K562 (cell line): ENCODE measurements at regions not wholly inside any gene's neighbourhood (a gene's known extent, or its start where the extent isn't known, plus 50 kb on each side); places are given as distances from the start of the nearest gene placed in this dataset.

Experiments used
- ATAC-seq: fragments of 200-7000 bp; cut with Tn5 transposase; 3 replicates; pipeline ENCODE4 v1.9.1; 2020; ENCODE audit warnings: moderate library complexity
- BruUV-seq: library from RNA; stranded (reverse); fragments of 400-500 nt; replicated peaks from 2 replicates; lab custom pipeline; 2021; lab: Mats Ljungman, UMichigan
- CTCF ChIA-PET: fragments of 300-600 bp; formaldehyde crosslinking; extraction: SDS; loops from one replicate; lab custom pipeline; 2021; ENCODE audit warnings: low intra/inter-chr PET ratio; lab: Yijun Ruan, JAX
- POLR2A ChIA-PET: fragments of 300-600, 350-650 bp; sonication (Branson Sonifier 250); formaldehyde crosslinking; extraction: SDS; loops from one replicate; lab custom pipeline; 2021; ENCODE audit warnings: antibody characterized with exemption, inconsistent platforms; lab: Yijun Ruan, JAX
- DNase-seq, 4 experiments: peaks; one replicate each; pipeline versions ENCODE4 v3.0.0 to v3.0.0-alpha.2; 2011 to 2018; ENCODE audit warnings: low spot score in 3 of 4, mixed read lengths in 3 of 4; ENCODE audit errors: extremely low read depth in 1 of 4
- FAIRE-seq: peaks from 2 replicates; lab custom pipeline; 2011; peaks lifted over from hg19 to GRCh38; lab: Jason Lieb, UNC
- H2AFZ ChIP-seq: 2 replicates; pipeline ENCODE4 v1.6.0; 2011; ENCODE audit warnings: low read depth, low read length, control low read depth, inconsistent platforms
- H3K27ac ChIP-seq: fragments of 200-600 bp; 3 replicates; pipeline ENCODE4 v1.8.0; 2011; ENCODE audit warnings: low read depth, mild to moderate bottlenecking, control low read depth, inconsistent platforms, low read length, moderate library complexity, mixed read lengths; ENCODE audit errors: extremely low read depth
- H3K27me3 ChIP-seq, 2 experiments: fragments of 300-600 bp in 1 of 2; 2 replicates in 1 of 2; 3 replicates in 1 of 2; pipeline versions ENCODE4 v1.6.0 to v1.8.0; 2011; ENCODE audit warnings: inconsistent platforms in 2 of 2, low read length in 2 of 2, mild to moderate bottlenecking in 1 of 2, mixed read lengths in 1 of 2, moderate library complexity in 1 of 2; ENCODE audit not compliant: control insufficient read depth in 2 of 2, insufficient read depth in 2 of 2
- H3K36me3 ChIP-seq: fragments of 300-600 bp; 3 replicates; pipeline ENCODE4 v1.8.0; 2011; ENCODE audit warnings: mild to moderate bottlenecking, low read length, inconsistent platforms; ENCODE audit not compliant: control insufficient read depth, insufficient read depth
- H3K4me1 ChIP-seq, 2 experiments: fragments of 200-600 bp in 1 of 2; replicated peaks in 1 of 2; 2 replicates in 1 of 2; 3 replicates in 1 of 2; pipeline versions ENCODE4 v1.5.1 to v1.8.0; 2011; ENCODE audit warnings: inconsistent platforms in 2 of 2, low read length in 2 of 2, mild to moderate bottlenecking in 1 of 2, mixed read lengths in 1 of 2, moderate library complexity in 1 of 2; ENCODE audit not compliant: control insufficient read depth in 2 of 2, insufficient read depth in 2 of 2
- H3K4me2 ChIP-seq: 2 replicates; pipeline ENCODE4 v1.6.1; 2011; ENCODE audit warnings: low read length, control low read depth, inconsistent platforms, mixed read lengths; ENCODE audit not compliant: insufficient read depth
- H3K4me3 ChIP-seq: fragments of 200-600 bp; sonication (generic), shearing (Covaris generic); 2 replicates; pipeline ENCODE4 v1.5.1; 2016; ENCODE audit warnings: control low read depth, inconsistent platforms
- H3K79me2 ChIP-seq: fragments of 200-600 bp; 3 replicates; pipeline ENCODE4 v1.8.0; 2011; ENCODE audit warnings: low read length, inconsistent platforms; ENCODE audit not compliant: control insufficient read depth, insufficient read depth
- H3K9ac ChIP-seq, 2 experiments: 2 replicates each; pipeline versions ENCODE4 v1.6.0 to v1.6.1; 2011; ENCODE audit warnings: low read depth in 2 of 2, low read length in 2 of 2, control low read depth in 1 of 2, inconsistent platforms in 1 of 2, mild to moderate bottlenecking in 1 of 2, mixed read lengths in 1 of 2; ENCODE audit not compliant: insufficient read depth in 1 of 2
- H3K9me1 ChIP-seq: one replicate; pipeline ENCODE4 v1.6.0; 2011; ENCODE audit warnings: inconsistent platforms, mild to moderate bottlenecking, low read length, moderate library complexity; ENCODE audit not compliant: control insufficient read depth, insufficient read depth
- H3K9me3 ChIP-seq: replicated peaks from 2 replicates; pipeline ENCODE4 v1.5.1; 2011; ENCODE audit warnings: low read depth, low read length, inconsistent platforms; ENCODE audit not compliant: control insufficient read depth, insufficient read depth
- H4K20me1 ChIP-seq: replicated peaks from 2 replicates; pipeline ENCODE4 v1.6.1; 2011; ENCODE audit warnings: low read length, inconsistent platforms, mixed read lengths; ENCODE audit not compliant: control insufficient read depth, insufficient read depth
- CBFA2T3 ChIP-seq: fragments of 450-650 bp; IDR thresholded peaks from 2 replicates; pipeline ENCODE4 v1.6.1; 2017
- CC2D1A ChIP-seq: fragments of 450-650 bp; IDR thresholded peaks from 2 replicates; pipeline ENCODE4 v1.6.1; 2017; ENCODE audit warnings: mild to moderate bottlenecking
- COPS2 ChIP-seq: fragments of 450-650 bp; conservative IDR thresholded peaks from 2 replicates; pipeline ENCODE4 v1.6.1; 2016; ENCODE audit warnings: mild to moderate bottlenecking, moderate library complexity
- CTBP1 ChIP-seq: fragments of 450-650 bp; IDR thresholded peaks from 2 replicates; pipeline ENCODE4 v1.6.1; 2016; ENCODE audit warnings: borderline replicate concordance
- DLX4 ChIP-seq: fragments of 250-450 bp; sonication (Bioruptor Pico); IDR thresholded peaks from 2 replicates; pipeline ENCODE4 v1.6.1; 2021; ENCODE audit warnings: mild to moderate bottlenecking
- ETV1 ChIP-seq: fragments of 450-650 bp; conservative IDR thresholded peaks from 2 replicates; pipeline ENCODE4 v1.6.1; 2016; ENCODE audit warnings: missing genetic modification characterization, control low read depth, low read depth, missing compliant biosample characterization
- GABPB2 ChIP-seq: fragments of 250-450 bp; sonication (Bioruptor Pico); conservative IDR thresholded peaks from 2 replicates; pipeline ENCODE4 v1.5.1; 2021; ENCODE audit warnings: mild to moderate bottlenecking
- HOXB6 ChIP-seq: fragments of 250-450 bp; sonication (Bioruptor Pico); IDR thresholded peaks from 2 replicates; pipeline ENCODE4 v1.5.1; 2022; ENCODE audit warnings: mild to moderate bottlenecking, borderline replicate concordance
- ILF3 ChIP-seq: fragments of 450-650 bp; IDR thresholded peaks from 2 replicates; pipeline ENCODE4 v1.6.1; 2018; ENCODE audit warnings: antibody characterized with exemption, mild to moderate bottlenecking, moderate library complexity, borderline replicate concordance
- MAX ChIP-seq: sonication (generic); formaldehyde crosslinking; IDR thresholded peaks from 2 replicates; pipeline ENCODE4 v1.9.0; 2022; ENCODE audit warnings: mild to moderate bottlenecking, missing genetic modification reagents
- MCM3 ChIP-seq: fragments of 450-650 bp; IDR thresholded peaks from 2 replicates; pipeline ENCODE4 v1.6.1; 2016
- NCOA1 ChIP-seq: fragments of 450-650 bp; IDR thresholded peaks from 2 replicates; pipeline ENCODE4 v1.6.1; 2016; ENCODE audit warnings: low read depth
- POLR2AphosphoS5 ChIP-seq: IDR thresholded peaks from 2 replicates; pipeline ENCODE4 v1.6.1; 2011; ENCODE audit warnings: mild to moderate bottlenecking, low read depth, low read length, moderate library complexity; ENCODE audit not compliant: control insufficient read depth, insufficient read depth
- POLR3G ChIP-seq: IDR thresholded peaks from 2 replicates; pipeline ENCODE4 v1.6.1; 2011; ENCODE audit not compliant: insufficient read length, insufficient replicate concordance; ENCODE audit errors: extremely low read depth
- RBM15 ChIP-seq: fragments of 200-400 bp; formaldehyde crosslinking; IDR thresholded peaks from 2 replicates; pipeline ENCODE4 v1.6.1; 2018; ENCODE audit warnings: mild to moderate bottlenecking, low read length, moderate library complexity; ENCODE audit not compliant: insufficient read depth
- SETDB1 ChIP-seq: IDR thresholded peaks from one replicate; pipeline ENCODE4 v1.6.1; 2012; ENCODE audit warnings: low read length, control low read depth, inconsistent platforms
- SMAD4 ChIP-seq: fragments of 250-450 bp; sonication (Bioruptor Pico); conservative IDR thresholded peaks from 2 replicates; pipeline ENCODE4 v1.8.0; 2021; ENCODE audit warnings: inconsistent platforms, mild to moderate bottlenecking, moderate library complexity
- ZNF384 ChIP-seq: IDR thresholded peaks from 2 replicates; pipeline ENCODE4 v1.6.1; 2012; ENCODE audit warnings: low read depth, low read length, improper control_type of control experiment
- ZNF436 ChIP-seq: fragments of 250-450, 450-650 bp; sonication (Bioruptor Pico); formaldehyde crosslinking; IDR thresholded peaks from 2 replicates; pipeline ENCODE4 v1.7.0; 2020; ENCODE audit warnings: mild to moderate bottlenecking
- WGBS: fragments of 100-300 bp; shearing (Covaris generic); methylation state at CpG from one replicate; pipeline ENCODE4 v1.1.6; 2016; ENCODE audit warnings: low coverage, mixed read lengths; ENCODE audit not compliant: insufficient coverage; ENCODE audit errors: missing lambda C conversion rate; 5-methylcytosine and 5-hydroxymethylcytosine counted together
- in situ Hi-C: fragments of 300-500 bp; cut with MboI; formaldehyde crosslinking; loops from 4 replicates; pipeline ENCODE4 v1.15.0; 2018; ENCODE audit warnings: inconsistent platforms, mixed read lengths
- intact Hi-C: fragments of 100-400 bp; cut with micrococcal nuclease; formaldehyde crosslinking; loops from 2 replicates; pipeline ENCODE4 v1.14.2; 2022

- no peak for DNase-seq
- no peak for FAIRE-seq
- WGBS: 4% methylated on average over 9 of the region's 11 CpGs
- POLR2A ChIA-PET: interaction anchor here (0.5 to 1.2 kb wide), 4 partner anchors 11 to 431 kb away, joined by 3 to 5 read pairs (median 3); no protein-coding TSS in a partner anchor
- ATAC-seq: no peak
- CTCF ChIA-PET: interaction anchor here (1.5 kb wide), 1 partner anchor 147 kb away, joined by 3 read pairs; no protein-coding TSS in a partner anchor
- TF ChIP-seq ILF3 (no peak), RBM15 (no peak), SETDB1 (no peak), NCOA1 (no peak), COPS2 (no peak), POLR3G (no peak), HOXB6 (CRISPR knock-in tag) (no peak), GABPB2 (CRISPR knock-in tag) (no peak), ETV1 (tag) (no peak), MCM3 (no peak), MAX (no peak), ZNF436 (no peak), DLX4 (CRISPR knock-in tag) (no peak), CBFA2T3 (no peak), ZNF384 (no peak), POLR2AphosphoS5 (no peak), CC2D1A (no peak), CTBP1 (no peak), SMAD4 (CRISPR knock-in tag) (no peak)
- H3K9ac ChIP-seq: no peak overlapping the region
- in situ Hi-C loops (no loop called here), intact Hi-C loops (no loop called here)
- H3K4me2 ChIP-seq: no peak overlapping the region
- H3K79me2 ChIP-seq: no peaks in the 10 kb centered on the region
- no peak overlapping the region for H3K4me3 ChIP-seq
- BruUV-seq: no TSS peak
- no peaks in the 10 kb centered on the region for H3K9me1 ChIP-seq
- H4K20me1 ChIP-seq: peaks cover 18% of the 10 kb centered on the region
- H3K27ac ChIP-seq: no peak overlapping the region
- peaks cover 22 to 66% of the 10 kb centered on the region in 2 experiments for H3K27me3 ChIP-seq
- H3K36me3 ChIP-seq: no peaks in the 10 kb centered on the region
- H3K4me1 ChIP-seq: peaks cover 7 to 11% of the 10 kb centered on the region in 2 experiments; a peak in 4 of 5 replicates
- no peaks in the 10 kb centered on the region for H3K9me3 ChIP-seq
- H2AFZ ChIP-seq: no peak overlapping the region
These were observed 100.9 kb upstream of the FOXP4 start for GRCh38 chr6:41445261-41445660.
